Duodenal mucosa (tissue), 2 donors: ENCODE measurements at regions not wholly inside any gene's neighbourhood (a gene's known extent, or its start where the extent isn't known, plus 50 kb on each side); places are given as distances from the start of the nearest gene placed in this dataset.
"Not testable (repeated sequence)": the region's sequence is repeated elsewhere in the genome, so short reads cannot be mapped to it uniquely, and the experiment has no call there.

Source experiments
- H3K27ac ChIP-seq: one replicate; pipeline ENCODE4 v1.7.0; 2013; ENCODE audit warnings: low read depth, low read length
- H3K27me3 ChIP-seq, 2 donors: one replicate each; pipeline ENCODE4 v1.7.0; 2013; ENCODE audit warnings: low read length in 2 of 2, control low read depth in 1 of 2; ENCODE audit not compliant: insufficient read depth in 2 of 2, control insufficient read depth in 1 of 2
- H3K36me3 ChIP-seq, 2 donors: one replicate each; pipeline ENCODE4 v1.7.0; 2013; ENCODE audit warnings: low read length in 2 of 2, control low read depth in 1 of 2; ENCODE audit not compliant: insufficient read depth in 2 of 2, control insufficient read depth in 1 of 2
- H3K4me1 ChIP-seq, 2 donors: one replicate each; pipeline ENCODE4 v1.7.0; 2013; ENCODE audit warnings: low read length in 2 of 2, control low read depth in 1 of 2; ENCODE audit not compliant: insufficient read depth in 2 of 2, control insufficient read depth in 1 of 2
- H3K4me3 ChIP-seq, 2 donors: one replicate each; pipeline ENCODE4 v1.7.0; 2013; ENCODE audit warnings: low read length in 2 of 2, low read depth in 1 of 2
- H3K9ac ChIP-seq, 2 donors: one replicate each; pipeline ENCODE4 v1.7.0; 2013; ENCODE audit warnings: low read length in 2 of 2, low read depth in 1 of 2
- H3K9me3 ChIP-seq, 2 donors: one replicate each; pipeline ENCODE4 v1.7.0; 2013; ENCODE audit warnings: low read length in 2 of 2, control low read depth in 1 of 2; ENCODE audit not compliant: control insufficient read depth in 1 of 2

- no peaks in the 10 kb centered on the region for H3K27me3 ChIP-seq
- H3K36me3 ChIP-seq = no peaks in the 10 kb centered on the region
- H3K4me3 ChIP-seq = no peak overlapping the region
- H3K9ac ChIP-seq = no peak overlapping the region
- no peak overlapping the region for H3K27ac ChIP-seq
- peaks cover 22 to 24% of the 10 kb centered on the region in 2 donors for H3K4me1 ChIP-seq
- no peaks in the 10 kb centered on the region for H3K9me3 ChIP-seq
Measured at GRCh38 chr10:114718374-114718773, 60.3 kb upstream of the ABLIM1 start.

GRCh38 chr10:114719311-114719710 lies 61.2 kb upstream of the ABLIM1 start:
- Histone ChIP-seq H3K4me1 (peaks cover 22 to 24% of the 10 kb centered on the region in 2 donors), H3K27me3 (no peaks in the 10 kb centered on the region), H3K27ac (no peak overlapping the region), H3K9ac (no peak overlapping the region), H3K36me3 (no peaks in the 10 kb centered on the region), H3K9me3 (no peaks in the 10 kb centered on the region), H3K4me3 (no peak overlapping the region)

- not testable (repeated sequence) for H3K27ac ChIP-seq
Measured at GRCh38 chr10:114720023-114720422, 61.9 kb upstream of the ABLIM1 start.

GRCh38 chr10:114720685-114721278 lies 62.7 kb upstream of the ABLIM1 start:
- peaks cover 22 to 24% of the 10 kb centered on the region in 2 donors for H3K4me1 ChIP-seq
- no peaks in the 10 kb centered on the region for H3K27me3 ChIP-seq
- H3K9me3 ChIP-seq = no peaks in the 10 kb centered on the region
- H3K9ac ChIP-seq = no peak overlapping the region
- H3K36me3 ChIP-seq = no peaks in the 10 kb centered on the region
- no peak overlapping the region for H3K4me3 ChIP-seq
- no peak overlapping the region for H3K27ac ChIP-seq

More at GRCh38 chr10:114720023-114720422, 61.9 kb upstream of the ABLIM1 start:
- H3K4me1 ChIP-seq = peaks cover 22 to 24% of the 10 kb centered on the region in 2 donors
- not testable (repeated sequence) for H3K4me3 ChIP-seq, H3K9ac ChIP-seq, H3K9me3 ChIP-seq, H3K27me3 ChIP-seq, H3K36me3 ChIP-seq

- H3K4me1 ChIP-seq = peaks cover 22 to 29% of the 10 kb centered on the region in 2 donors
- not testable (repeated sequence) for H3K36me3 ChIP-seq, H3K27ac ChIP-seq, H3K9ac ChIP-seq, H3K9me3 ChIP-seq, H3K4me3 ChIP-seq, H3K27me3 ChIP-seq
Measured at GRCh38 chr10:114722136-114722535, 64.1 kb upstream of the ABLIM1 start.

- H3K27ac ChIP-seq = no peak overlapping the region
- H3K4me1 ChIP-seq = peaks cover 19 to 28% of the 10 kb centered on the region in 2 donors
Measured at GRCh38 chr10:114723361-114723760, 65.3 kb upstream of the ABLIM1 start.

GRCh38 chr10:114723991-114724715 lies 66.1 kb upstream of the ABLIM1 start:
- no peak overlapping the region for H3K27ac ChIP-seq
- H3K4me1 ChIP-seq = peaks cover 12 to 21% of the 10 kb centered on the region in 2 donors
- no peaks in the 10 kb centered on the region for H3K9me3 ChIP-seq
- H3K4me3 ChIP-seq = no peak overlapping the region
- H3K9ac ChIP-seq = no peak overlapping the region
- H3K36me3 ChIP-seq = no peaks in the 10 kb centered on the region
- no peaks in the 10 kb centered on the region for H3K27me3 ChIP-seq

More at GRCh38 chr10:114723361-114723760, 65.3 kb upstream of the ABLIM1 start:
- Histone ChIP-seq H3K27me3 (no peaks in the 10 kb centered on the region), H3K4me3 (no peak overlapping the region), H3K9me3 (no peaks in the 10 kb centered on the region), H3K9ac (no peak overlapping the region), H3K36me3 (no peaks in the 10 kb centered on the region)

- Histone ChIP-seq H3K9ac (no peak overlapping the region), H3K27me3 (no peaks in the 10 kb centered on the region), H3K36me3 (no peaks in the 10 kb centered on the region), H3K4me1 (peaks cover 7 to 18% of the 10 kb centered on the region in 2 donors), H3K9me3 (no peaks in the 10 kb centered on the region), H3K27ac (no peak overlapping the region), H3K4me3 (no peak overlapping the region)
Measured at GRCh38 chr10:114724716-114725106, 66.6 kb upstream of the ABLIM1 start.

- Histone ChIP-seq H3K27ac (no peak overlapping the region), H3K36me3 (no peaks in the 10 kb centered on the region), H3K9me3 (no peaks in the 10 kb centered on the region), H3K4me3 (no peak overlapping the region), H3K27me3 (no peaks in the 10 kb centered on the region), H3K9ac (no peak overlapping the region), H3K4me1 (peaks cover 0 to 7% of the 10 kb centered on the region in 2 donors)
Measured at GRCh38 chr10:114726820-114727271, 68.8 kb upstream of the ABLIM1 start.

- H3K36me3 ChIP-seq = no peaks in the 10 kb centered on the region
- no peak overlapping the region for H3K27ac ChIP-seq
- H3K9me3 ChIP-seq = no peaks in the 10 kb centered on the region
- H3K27me3 ChIP-seq = no peaks in the 10 kb centered on the region
- peaks cover 0 to 12% of the 10 kb centered on the region in 2 donors for H3K4me1 ChIP-seq
- no peak overlapping the region for H3K4me3 ChIP-seq
- H3K9ac ChIP-seq = no peak overlapping the region
Measured at GRCh38 chr10:114728325-114728724, 70.2 kb upstream of the ABLIM1 start.
